Sciatic nerve (tissue), 2 donors: ENCODE measurements at regions not wholly inside any gene's neighbourhood (a gene's known extent, or its start where the extent isn't known, plus 50 kb on each side); places are given as distances from the start of the nearest gene placed in this dataset.
"Not testable (repeated sequence)": the region's sequence is repeated elsewhere in the genome, so short reads cannot be mapped to it uniquely, and the experiment has no call there.

ENCODE experiments used
- ATAC-seq: fragments of 200-7000 bp; cut with Tn5 transposase; one replicate; pipeline ENCODE4 v1.9.1; 2020; ENCODE audit warnings: mild to moderate bottlenecking, moderate library complexity
- DNase-seq: peaks from one replicate; pipeline ENCODE4 v3.0.0-alpha.2; 2020; ENCODE audit warnings: low spot score
- intact Hi-C: fragments of 100-400 bp; cut with DNase I; formaldehyde crosslinking; loops from one replicate; pipeline ENCODE4 v1.14.2; 2022
- donor health status: DM: no; HTN: no; CAD: no.
- donor health status: DM: no; HTN: no; CAD: no.

DNA sequence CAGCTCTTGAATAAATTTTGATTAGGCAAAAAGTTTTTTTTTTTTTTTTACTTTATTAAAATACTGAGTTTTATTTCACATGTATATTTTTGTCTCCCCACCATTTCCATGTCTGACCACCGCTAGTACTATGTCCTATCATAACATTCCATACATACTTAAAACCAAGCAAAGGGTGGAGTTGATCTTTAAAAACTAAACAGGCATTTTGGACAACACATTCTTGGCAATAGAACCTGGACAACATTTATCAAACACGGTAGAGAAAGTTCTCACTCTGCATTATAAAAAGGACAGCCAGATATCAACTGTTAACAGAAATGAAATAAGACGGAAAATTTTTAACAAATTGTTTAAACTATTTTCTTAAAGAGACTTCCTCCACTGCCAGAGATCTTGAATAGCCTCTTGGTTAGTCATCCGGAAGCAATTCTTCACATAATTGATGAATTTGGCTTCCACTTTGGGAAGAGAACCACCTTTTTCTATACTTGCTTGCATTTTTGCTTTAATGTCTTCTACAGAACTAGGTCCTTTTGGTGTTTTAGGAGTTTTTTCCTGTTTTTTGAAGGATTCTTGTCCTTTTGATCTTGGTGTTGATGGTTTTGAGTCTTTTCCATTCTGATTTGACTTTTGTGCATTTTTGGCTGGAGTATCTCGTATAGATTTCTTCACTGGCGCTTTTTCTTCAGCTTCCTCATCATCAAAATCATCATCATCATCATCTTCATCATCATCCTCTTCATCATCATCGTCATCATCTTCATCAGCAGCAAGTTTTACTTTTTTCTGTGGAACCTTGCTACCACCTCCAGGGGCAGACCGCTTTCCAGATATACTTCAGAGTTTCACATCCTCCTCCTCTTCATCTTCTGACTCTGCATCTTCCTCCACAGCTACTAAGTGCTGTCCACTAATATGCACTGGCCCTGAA lies 58.7 kb downstream of the POU5F2 start:
- intact Hi-C loops, ATAC-seq, DNase-seq: not testable (repeated sequence)

DNA sequence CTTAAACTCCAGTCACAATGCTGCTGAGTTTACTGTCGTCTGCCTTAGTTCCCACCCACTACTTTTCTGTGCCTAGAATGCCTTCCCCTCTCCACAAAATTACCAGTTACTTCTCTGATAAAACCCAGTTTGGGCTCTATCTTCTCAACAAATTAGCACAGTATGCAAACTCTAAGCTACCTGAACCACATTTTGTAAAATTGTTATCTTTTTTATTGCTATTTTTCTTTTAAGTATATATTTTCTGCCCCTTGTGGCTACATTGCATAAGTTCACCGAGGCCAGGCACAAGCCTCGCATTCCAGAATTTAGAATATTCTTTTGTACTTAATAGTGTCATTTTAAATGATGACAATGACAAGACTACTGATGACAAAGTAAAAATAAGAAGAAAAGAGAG lies 60.0 kb downstream of the POU5F2 start:
- intact Hi-C loops = no loop called here
- no peak for DNase-seq

DNA sequence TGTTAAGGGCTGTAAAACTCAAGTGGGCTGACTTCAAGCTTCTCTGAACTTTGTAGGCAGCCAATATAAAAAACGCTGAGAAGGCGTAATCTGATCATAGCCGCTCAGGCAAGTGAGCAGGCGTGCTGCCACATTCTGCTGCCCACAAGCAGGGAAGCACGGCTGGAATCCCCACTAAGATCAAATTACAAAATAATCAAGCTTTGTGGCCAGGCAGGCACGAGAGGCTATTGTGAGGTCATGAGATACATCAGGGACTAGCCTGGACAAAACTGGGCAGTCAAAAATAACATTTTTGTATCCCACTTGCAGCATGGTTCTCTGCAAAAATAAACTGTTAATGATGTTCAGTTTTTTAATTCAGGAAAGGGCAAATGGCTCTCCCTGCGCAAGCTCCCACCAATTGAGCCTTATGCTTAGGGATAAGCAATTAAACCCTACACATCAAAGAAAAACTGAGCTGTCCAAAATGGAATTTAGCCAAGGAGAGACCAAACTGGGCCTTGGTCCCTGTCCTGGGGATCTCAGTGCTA lies 64.0 kb downstream of the POU5F2 start:
- DNase-seq (peak; percentile 70), ATAC-seq (peak; percentile 94)
- intact Hi-C loops = no loop called here

More for the DNA sequence above, 60.0 kb downstream of the POU5F2 start:
- no peak for ATAC-seq

- DNase-seq (peak; percentile 58), ATAC-seq (peak; percentile 61)
- intact Hi-C loops = no loop called here
Measured at GRCh38 chr5:93676704-93677103, 64.7 kb downstream of the POU5F2 start.

DNA sequence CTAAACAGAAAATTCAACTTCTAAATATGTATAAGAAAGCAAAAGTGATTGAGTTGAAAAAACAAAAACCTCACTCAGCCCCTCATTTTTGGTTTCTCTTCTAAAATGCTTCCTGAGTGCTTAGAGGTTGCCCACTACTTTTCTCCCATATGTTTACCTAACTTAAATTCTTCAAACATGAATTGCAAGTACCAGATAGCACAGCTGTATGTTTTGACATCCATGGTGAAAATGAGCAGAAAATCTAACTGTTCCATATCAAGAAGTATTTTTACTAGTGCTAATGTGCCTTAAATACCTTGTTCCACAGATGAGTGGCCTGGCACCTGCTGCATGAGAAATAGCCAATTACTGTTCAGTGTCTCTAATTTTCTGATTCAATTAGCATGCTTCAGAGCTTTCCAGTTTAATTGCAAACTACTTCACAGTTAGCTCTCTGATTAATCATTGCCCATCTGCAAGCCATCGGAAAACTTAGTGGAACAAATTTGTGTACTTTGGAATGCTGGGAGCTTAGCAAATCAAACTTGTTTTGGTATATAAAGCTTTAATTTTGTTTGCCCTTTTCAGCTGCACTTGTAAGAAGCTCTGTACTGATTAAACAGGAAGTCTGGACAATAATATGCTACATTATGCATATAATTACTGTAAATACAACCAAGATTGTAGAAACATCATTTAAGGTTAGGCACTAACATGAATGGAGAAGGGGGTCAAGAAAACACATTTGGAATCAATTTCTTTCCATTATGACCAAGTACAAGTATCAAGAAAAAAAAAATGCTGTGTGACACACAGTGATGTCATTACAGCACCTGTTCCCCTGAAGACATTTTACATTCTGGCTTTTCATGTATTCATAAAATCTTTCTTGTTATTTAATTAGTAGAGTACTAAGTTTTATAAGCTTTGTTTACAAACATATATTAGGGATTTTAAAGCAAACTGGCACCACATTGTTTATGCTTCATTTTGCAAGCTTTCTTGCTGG lies 65.6 kb downstream of the POU5F2 start:
- intact Hi-C loops = no loop called here
- no peak for DNase-seq
- no peak for ATAC-seq

DNA sequence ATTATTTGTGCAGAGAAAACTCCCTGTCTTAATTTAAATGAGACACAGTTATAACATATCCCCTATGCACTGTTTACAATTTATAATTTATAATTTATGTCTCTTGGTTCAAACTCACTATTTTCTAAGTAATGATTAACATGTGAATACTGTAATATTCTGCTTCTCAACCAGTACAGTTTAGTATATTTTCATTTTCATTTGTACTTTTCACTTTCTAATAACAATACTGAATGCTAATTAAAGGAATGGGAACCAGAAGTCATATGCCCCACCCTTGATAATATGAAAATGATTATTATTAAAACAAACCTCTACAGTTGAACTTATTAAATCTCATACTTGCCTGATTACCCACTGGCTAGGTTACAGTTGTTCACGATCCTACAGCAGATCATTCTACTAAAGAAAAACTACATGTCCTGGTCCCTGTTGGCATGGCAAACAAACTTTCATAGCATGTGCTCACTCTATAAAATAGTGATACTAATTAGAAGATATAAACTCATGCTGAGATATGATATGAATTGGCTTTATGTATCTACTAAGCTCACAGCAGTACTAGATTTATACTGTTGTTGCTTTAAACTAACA lies 66.4 kb downstream of the POU5F2 start:
- DNase-seq (no peak), ATAC-seq (no peak)
- intact Hi-C loops = no loop called here

DNA sequence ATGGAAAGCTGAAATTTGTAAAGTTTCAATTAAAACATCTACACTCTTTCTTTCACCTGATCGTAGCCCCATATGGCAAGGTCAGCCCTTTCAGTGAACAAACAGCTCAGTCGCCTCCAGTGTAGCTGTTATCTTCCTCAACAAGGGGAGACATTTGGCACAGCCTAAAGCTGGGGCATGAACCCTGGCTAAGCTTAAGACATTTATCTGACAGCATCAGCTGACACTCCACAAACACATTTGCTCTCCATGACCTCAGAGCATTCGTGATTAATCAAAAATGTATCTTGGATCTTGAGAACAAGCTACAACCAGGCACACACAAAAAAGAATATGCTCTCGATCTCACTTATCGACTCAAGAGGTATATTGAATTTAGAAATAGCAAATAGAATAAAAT lies 67.3 kb downstream of the POU5F2 start:
- DNase-seq (no peak), ATAC-seq (no peak)
- intact Hi-C loops = no loop called here

GRCh38 chr5:93673316-93673954 lies 68.0 kb downstream of the POU5F2 start:
- ATAC-seq (no peak), DNase-seq (no peak)
- intact Hi-C loops = no loop called here

DNA sequence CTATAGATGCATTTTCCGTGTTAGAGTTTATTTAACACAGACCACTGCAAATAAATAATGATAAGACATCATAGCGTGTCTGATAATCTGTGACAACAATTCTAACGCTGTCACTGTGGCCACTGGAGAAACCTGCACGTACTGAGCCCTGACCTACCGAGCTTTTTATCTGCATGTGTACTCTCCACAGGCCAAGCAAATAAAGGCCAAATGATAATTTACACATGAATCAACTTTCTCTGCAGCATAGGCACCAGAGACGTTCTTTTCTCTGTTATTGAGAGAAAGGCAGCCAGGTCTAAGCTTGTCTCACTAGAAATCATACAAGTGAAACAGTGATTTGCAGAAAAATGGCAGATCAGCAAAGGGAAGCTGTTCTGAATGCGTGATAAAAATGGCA lies 75.8 kb downstream of the POU5F2 start:
- no peak for ATAC-seq
- intact Hi-C loops = no loop called here
- no peak for DNase-seq

DNA sequence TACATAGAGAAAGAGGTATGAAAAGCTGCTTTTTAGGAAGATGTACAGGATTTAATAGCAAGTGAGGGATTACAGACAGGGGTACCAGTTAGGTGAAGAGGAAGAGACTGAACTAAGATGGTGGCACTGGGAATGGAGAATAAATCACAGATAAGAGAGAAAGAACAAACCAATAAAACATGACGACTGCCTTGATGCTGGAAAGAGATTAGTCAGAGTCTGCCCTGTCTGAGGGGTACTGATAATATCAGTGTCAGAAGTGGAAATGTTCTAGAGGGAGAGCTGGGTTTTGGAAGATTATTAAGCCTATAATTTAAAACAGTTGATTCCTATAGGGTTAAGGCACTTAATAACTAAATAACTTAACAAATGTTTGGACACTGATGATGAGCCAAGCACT lies 77.7 kb downstream of the NR2F1 start:
- DNase-seq (no peak), ATAC-seq (no peak)
- intact Hi-C loops = no loop called here

DNA sequence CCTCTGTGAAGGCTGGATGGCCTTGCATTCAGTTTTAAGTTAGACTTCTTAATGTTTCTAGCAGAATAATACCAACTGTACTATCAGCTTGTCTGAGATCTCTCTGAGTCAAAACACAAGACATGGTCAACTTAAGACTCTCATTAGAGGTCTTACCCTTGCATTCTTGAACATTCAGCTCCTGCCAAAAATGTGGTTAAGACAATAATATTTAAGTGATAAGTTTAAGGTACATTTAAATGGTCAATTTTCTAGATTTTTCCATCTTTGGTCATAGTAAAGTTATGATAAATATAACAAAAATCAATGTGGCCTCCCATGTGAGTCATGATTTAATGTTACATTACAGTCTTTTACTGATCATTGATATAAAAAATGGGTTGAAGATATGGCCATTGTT lies 75.0 kb downstream of the NR2F1 start:
- DNase-seq (no peak), ATAC-seq (no peak)
- intact Hi-C loops = no loop called here

DNA sequence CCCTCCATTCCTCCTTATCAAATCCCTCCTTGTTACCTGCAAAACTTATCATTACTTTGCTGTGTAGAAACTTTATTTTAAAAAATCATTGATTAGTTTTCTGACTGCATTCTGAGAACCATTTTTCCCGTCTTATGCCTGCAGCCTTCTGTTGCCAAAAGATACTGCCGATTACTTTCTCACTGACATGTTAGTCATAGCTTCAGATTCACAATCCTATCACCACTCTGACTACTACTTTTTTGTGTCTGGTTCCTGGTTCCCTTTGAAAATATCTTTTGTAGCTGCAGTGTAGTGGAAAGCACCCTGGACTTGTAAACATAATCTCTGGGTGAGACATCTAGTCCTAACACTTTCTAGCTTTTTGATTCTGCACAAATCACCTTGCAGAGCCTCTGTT lies 71.7 kb downstream of the NR2F1 start:
- no peak for ATAC-seq
- intact Hi-C loops = no loop called here
- no peak for DNase-seq

DNA sequence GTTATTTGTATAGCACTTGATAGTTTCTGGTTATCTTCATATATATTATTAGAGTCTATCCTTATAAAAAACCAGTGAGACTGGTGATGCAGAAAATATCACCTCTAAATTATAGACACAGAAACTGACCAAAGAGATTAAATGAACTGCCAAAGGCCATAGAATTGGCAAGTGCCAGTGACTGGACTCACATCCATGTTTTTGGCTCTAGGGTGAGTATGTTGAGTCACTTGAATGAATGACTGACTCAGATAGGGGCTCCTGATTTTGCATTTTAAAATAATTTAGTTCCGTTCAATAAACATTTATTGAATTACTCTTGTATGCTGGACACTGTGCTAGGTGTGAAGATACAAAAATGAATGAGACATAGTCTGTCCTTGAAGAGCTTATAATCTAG lies 70.7 kb downstream of the NR2F1 start:
- DNase-seq (no peak), ATAC-seq (no peak)
- intact Hi-C loops = no loop called here

DNA sequence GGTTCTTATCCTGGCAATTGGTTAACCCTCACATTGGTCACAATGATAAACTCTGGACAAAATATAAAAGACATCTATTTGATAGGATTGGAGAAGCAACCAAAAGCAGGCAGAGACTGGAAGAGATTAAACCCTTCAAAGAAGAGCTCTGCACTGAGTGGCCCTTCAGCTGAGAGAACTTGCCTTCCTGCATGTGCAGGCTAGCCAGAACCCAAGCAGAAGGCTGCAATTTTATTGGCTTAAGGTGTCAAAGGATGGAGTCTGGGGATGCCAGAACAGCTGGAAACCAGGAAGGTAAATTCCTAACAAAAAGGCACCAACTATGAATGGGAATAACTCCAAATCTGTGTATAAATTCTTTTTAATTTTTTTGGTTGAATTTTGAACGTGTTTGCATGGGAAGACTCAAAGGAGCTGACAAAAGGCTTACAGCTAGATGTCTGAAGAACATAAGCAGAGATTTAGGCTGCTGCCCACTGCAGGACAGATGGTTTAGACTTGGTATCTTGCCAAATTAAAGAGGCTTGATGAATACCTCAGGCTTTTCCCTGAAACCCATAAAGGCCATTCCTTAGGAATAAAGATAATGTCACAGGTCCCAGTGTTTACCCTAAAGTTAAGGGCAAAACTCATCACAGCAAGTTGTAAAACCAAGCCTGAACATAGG lies 66.3 kb downstream of the NR2F1 start:
- ATAC-seq = no peak
- intact Hi-C loops = no loop called here
- no peak for DNase-seq

GRCh38 chr5:93644760-93645159 lies 61.7 kb downstream of the NR2F1 start:
- DNase-seq = no peak
- intact Hi-C loops = no loop called here
- ATAC-seq = no peak
